Renal cortex interstitium (tissue), 11 donors: ENCODE measurements at regions not wholly inside any gene's neighbourhood (a gene's known extent, or its start where the extent isn't known, plus 50 kb on each side); places are given as distances from the start of the nearest gene placed in this dataset.
"Not testable (repeated sequence)": the region's sequence is repeated elsewhere in the genome, so short reads cannot be mapped to it uniquely, and the experiment has no call there.

ENCODE experiments used
- DNase-seq, 11 donors: peaks; one replicate each; pipeline ENCODE4 v3.0.0-alpha.2; 2013; ENCODE audit warnings: low read depth in 9 of 11, low spot score in 4 of 11; ENCODE audit errors: extremely low read depth in 1 of 11

DNA sequence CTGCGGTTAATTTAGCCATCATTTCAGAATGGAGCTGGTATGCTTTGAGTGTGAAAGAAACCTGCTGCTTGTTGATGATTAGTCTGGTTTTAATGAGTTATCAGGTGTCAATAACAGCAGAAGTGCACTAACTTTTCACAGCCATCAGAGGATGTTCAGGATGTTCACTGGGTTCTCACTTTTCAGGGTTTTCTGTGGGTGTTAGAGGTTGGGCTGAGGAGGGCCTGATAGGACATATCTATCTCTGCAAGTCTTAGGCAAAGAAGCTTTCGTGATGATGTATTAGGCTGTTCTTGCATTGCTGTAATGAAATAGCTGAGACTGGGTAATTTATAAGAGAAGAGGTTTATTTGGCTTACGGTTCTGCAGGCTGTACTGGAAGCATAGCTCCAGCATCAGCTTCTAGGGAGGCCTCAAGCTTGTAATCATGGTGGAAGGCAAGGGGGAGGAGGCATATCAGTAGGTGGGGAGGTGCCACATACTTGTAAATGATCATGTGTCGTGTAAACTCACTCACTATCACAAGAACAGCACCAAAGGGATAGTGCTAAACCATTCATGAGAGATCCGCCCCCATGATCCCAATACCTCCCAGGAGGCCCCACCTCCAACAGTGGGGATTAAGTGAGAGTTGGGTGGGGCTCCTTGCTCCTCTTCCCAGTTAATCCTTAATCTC, 376.2 kb downstream of the NPIPA7 start:
- DNase-seq: not testable (repeated sequence)

DNA sequence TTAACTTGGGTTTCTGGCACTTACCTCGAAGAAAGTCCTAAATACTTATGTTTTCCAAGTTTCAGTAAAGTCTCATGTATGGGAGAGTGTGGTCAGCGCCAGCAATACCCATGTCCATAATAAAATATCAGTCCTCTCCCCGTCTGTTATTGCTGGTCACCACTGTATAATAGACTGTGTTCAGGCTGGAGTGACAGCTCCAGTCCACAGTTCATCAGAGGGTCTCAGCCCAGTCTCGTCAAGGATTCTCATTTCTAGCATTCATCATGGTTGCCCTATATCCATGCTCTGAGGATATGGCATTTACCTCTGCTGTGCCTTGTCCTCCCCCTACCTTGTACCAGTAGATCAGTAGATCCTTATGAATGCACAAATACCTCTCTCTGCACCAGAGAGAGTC, 384.5 kb downstream of the NPIPA7 start:
- no peak for DNase-seq

GRCh38 chr16:16770717-16771116, 391.8 kb downstream of the NPIPA7 start:
- not testable (repeated sequence) for DNase-seq

DNA sequence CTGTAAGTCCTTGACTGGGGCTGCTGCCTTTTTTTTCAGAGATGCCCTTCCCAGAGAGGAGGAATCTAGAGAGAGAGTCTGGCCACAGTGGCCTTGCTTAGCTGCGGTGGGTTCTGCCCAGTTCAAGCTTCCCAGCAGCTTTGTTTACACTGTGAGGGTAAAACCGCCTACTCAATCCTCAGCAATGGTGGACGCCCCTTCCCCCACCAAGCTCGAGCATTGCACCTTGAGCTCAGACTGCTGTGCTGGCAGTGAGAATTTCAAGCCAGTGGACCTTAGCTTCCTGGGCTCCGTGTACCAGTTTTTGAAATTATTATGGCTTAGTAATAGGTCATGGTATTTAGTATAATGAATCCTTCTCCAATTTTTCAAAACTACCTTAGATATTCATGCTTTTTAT, 395.4 kb downstream of the NPIPA7 start:
- DNase-seq: no peak

GRCh38 chr16:16778332-16778731, 399.4 kb downstream of the NPIPA7 start:
- DNase-seq: peak in 3 of 11 donors; percentile 3 to 18 (median 7)

GRCh38 chr16:16780588-16780987, 401.6 kb downstream of the NPIPA7 start:
- DNase-seq: no peak

DNA sequence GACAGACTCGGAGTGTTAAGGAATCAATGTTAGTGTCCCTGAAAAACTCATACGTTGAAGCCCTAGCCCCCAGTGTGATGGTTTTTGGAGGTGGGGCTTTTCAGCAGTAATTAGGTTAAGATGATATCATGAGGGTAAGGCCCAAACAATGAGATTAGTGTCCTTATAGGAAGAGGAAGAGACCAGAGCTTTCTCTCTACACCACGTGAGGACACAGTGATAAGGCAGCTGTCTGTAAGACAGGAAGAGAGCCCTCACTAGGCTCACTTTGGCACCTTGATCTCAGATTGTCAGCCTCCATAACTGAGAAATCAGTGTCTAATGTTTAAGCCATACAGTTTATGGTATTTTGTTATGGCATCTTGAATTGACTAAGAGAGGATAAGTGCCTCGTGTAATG, 403.2 kb downstream of the NPIPA7 start:
- DNase-seq: no peak

- no peak for DNase-seq
Observed at GRCh38 chr16:16788004-16788403, 409.1 kb downstream of the NPIPA7 start.

- DNase-seq: no peak
Observed at GRCh38 chr16:16790597-16790996, 411.7 kb downstream of the NPIPA7 start.

- no peak for DNase-seq
Observed at GRCh38 chr16:16791051-16791450, 412.1 kb downstream of the NPIPA7 start.

- DNase-seq: peak in 7 of 11 donors; percentile 6 to 19 (median 9)
Observed at GRCh38 chr16:16797239-16797638, 418.3 kb downstream of the NPIPA7 start.

DNA sequence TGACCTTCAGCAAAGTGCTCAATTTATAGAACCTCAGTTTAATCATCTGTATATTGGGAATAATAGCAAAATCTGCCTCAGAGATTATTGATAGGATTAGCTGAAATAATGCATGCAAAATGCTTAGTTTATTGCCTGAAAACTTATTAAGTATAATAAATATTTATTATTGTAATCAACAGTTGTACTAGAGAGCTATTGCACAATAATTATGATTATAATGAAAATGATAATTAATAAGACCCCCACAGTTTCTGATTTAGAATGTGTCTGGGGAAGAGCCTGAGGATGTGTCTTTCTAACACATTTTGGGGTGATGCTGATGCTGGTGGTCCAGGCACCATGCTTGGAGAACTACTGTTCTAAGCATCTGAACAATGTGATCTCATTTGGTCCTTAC, 419.6 kb downstream of the NPIPA7 start:
- DNase-seq: no peak

- DNase-seq: no peak
Observed at GRCh38 chr16:16805809-16806208, 426.9 kb downstream of the NPIPA7 start.

DNA sequence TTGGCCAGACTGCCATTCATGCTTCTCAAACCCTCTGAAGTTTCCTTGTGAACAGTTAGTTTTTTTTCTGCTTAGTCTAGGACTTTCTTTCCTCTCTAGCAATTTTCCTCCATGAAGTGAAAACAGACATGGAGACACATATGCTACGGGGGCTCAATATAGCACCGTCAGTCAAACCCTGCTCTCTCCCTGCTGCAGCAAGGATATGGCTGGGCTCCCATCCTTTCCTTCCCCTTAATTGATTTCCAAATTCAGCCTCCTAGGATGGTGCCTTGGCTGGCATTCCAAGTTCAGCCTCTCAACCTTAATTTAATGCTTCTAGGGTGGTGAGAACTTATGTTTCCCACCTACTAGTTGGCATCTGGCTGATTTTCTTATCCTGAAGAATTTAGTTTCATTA, 436.7 kb downstream of the NPIPA7 start:
- no peak for DNase-seq

DNA sequence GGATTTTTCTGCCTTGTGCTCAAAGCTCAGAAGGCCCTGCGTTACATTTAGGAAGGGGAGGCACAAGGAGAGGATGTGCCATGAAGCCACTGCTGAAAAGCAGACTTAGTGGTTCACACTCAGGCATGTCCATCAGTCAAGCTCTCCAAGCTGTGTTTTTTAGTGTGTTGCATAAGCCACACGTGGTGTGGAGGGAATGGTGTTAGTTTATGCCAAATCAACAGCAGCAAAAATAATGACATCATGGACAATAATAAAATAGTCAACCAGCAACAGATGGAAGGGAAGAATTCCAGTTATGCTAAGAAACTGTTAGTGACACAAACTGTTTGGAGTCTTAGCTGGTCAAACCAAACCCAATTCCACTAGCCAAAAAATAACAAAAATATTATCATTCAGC, 438.3 kb downstream of the NPIPA7 start:
- DNase-seq: no peak

DNA sequence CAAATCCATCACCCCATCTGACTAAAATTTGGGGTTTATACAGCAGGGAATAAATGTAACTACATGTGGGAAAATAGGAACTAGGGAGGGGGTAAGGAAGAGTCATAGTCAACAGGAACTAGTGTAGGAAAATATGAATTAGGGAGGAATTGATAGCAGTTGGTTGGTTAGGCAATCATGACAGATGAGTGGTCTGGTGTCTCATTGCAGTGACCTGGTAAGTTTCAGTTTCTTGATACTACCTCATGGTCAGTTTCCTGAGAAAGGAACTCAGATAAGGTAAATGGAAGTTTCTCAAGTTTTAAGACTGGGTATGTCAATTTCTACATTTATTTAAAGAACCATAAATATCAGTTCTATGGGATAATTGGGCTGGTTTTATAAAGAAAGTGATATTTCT, 442.3 kb downstream of the NPIPA7 start:
- no peak for DNase-seq

DNA sequence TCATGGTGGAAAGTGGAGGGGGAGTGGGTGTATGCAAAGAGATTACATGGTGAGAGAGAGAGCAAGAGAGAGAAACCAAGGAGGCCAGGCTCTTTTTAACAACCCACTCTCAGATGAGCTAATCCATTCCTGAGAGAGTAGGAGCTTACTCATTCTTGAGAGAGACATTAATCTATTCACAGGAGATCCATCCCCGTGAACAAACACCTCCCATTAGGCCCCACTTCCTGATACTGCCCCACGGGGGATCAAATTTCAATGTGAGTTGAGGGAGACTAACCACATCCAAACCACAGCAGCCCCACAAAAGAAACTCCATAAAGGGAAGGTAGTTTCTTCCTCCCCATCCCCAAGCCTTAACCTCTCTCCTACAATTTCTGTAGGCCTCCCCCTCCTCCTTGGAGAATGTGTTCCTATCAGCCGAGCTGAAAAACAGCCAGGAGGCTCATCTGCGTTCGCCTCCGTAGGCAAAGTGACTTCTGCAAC, 450.0 kb downstream of the NPIPA7 start:
- no peak for DNase-seq

DNA sequence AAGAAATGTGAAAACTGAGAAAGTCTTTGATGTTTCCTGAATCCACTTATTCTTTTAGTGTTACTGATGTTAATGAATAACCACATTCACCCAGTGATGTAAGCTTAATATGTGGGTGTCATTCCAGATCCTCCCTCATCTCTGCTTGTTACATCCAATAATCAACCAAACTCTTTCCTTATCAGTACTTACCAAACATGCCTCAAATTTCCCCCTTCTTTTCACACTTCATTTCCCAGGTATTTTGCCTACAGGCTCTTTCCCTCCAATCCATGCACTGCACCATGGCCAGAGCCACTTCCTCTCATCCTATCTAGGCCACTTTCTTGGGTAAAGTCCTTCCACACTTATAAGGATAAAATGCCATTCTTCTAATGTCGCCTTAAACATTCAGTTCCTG, 451.5 kb downstream of the NPIPA7 start:
- DNase-seq: no peak

- no peak for DNase-seq
Observed at GRCh38 chr16:16830973-16831372, 452.0 kb downstream of the NPIPA7 start.

- no peak for DNase-seq
Observed at GRCh38 chr16:16833165-16833564, 454.2 kb downstream of the NPIPA7 start.

- no peak for DNase-seq
Observed at GRCh38 chr16:16850274-16850673, 471.3 kb downstream of the NPIPA7 start.
